Dedifferentiated amniotic fluid mesenchymal stem cell (primary cell): ENCODE measurements at regions not wholly inside any gene's neighbourhood (a gene's known extent, or its start where the extent isn't known, plus 50 kb on each side); places are given as distances from the start of the nearest gene placed in this dataset.
"Not testable (repeated sequence)": the region's sequence is repeated elsewhere in the genome, so short reads cannot be mapped to it uniquely, and the experiment has no call there.

ENCODE experiments used
- DNase-seq: peaks from one replicate; pipeline ENCODE4 v3.0.0-alpha.2; 2016; ENCODE audit errors: extremely low spot score

DNA sequence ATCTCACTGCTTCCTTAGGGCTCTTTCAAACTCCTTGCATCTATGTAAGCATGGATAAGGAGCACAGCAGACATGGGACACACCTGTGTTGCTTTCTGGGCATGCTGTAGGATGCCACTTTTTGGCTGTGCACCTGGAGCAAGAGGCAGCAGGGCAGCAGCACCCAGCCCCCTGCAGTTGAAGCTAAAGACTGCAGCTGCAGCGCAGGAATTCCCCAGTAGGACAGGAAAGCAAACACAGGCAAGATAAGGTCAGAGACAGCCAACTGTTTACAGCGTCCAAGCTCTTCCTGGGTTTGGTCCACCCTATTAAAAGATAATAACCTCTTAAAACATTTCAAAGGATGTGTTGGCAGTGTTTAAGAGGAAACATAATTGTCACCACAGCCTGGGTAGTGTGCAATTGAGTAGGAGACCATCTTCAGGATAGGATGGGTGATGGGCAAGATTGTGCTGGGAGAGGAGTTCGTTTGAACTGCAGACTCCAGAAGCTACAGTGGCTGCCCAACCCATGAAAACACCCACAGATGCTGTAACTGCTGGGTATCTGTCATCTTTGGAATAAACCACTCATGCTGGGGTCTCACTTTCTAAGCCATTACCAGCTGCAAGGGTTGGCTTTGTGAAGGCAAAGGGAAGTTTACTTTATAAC is 242.3 kb upstream of the PLGLB1 start:
- DNase-seq, result not testable (repeated sequence)

DNA sequence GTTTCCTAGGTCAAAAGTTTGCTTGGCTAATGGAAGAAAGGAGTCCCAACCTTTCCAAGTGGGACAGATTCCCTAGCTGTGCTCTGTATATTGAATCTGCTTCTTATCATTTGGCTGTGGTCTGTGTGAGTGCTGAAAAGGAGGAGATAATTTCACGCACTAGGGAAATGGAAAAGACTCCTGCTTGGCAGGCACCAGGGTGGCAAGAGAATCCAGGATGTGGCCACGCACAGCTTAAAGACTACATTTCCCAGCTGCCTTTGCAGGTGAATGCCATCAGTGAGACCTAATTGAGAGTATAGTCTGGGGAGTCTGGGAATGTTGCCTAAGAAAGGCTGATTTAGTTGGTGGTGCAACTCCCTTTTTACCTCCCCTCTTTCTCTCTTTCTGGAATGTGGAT is 253.5 kb upstream of the PLGLB1 start:
- not testable (repeated sequence) for DNase-seq

DNA sequence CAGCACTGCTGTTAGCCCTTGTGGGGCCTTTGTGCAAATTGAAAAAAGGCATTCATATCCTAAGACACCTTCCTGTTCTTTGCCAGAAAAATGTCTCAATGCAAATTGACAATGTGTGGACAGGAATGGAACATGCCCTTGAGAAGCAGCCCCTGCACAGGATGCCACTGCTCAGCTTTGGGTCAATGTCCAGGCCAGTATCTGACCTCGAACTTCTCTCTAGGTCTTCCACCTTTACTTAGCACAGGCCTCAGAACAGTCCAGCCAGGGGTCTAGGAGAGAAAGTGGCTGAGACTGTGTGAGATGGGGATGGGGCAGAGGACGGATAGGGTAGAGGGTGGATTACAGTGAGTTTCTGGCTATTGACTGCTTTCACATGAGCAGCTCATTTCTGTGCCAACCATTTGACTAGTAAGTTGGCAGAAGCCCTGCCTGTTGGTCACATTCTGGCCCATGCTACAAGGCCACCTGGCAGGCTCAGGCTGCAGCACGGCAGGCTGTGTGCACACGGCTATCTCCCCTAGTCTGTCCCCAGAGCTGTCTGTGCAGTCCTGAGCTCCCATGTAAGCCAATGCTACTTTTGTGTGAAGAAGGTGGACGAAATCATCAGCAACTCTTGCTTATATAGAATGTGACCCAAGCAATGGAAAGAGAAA is 254.5 kb upstream of the PLGLB1 start:
- not testable (repeated sequence) for DNase-seq

DNA sequence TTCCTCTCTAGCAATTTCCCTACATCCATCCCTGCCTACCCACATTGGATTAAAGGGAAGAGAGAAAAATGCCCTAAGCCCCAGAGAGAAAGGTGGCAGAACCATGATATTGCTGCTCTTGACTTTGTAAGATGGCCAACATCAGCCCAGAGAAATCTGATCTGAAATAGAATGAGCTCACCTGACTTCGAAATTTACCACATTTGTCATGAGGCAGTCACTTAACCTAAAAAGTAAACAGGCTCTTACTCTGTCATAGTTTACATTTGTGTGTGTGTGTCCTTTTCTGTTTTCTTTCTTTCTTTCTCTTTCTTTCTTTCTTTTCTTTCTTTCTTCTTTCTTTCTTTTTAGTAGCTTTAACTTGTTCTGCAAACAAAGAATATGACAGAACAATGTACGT is 255.0 kb upstream of the PLGLB1 start:
- DNase-seq, result not testable (repeated sequence)

DNA sequence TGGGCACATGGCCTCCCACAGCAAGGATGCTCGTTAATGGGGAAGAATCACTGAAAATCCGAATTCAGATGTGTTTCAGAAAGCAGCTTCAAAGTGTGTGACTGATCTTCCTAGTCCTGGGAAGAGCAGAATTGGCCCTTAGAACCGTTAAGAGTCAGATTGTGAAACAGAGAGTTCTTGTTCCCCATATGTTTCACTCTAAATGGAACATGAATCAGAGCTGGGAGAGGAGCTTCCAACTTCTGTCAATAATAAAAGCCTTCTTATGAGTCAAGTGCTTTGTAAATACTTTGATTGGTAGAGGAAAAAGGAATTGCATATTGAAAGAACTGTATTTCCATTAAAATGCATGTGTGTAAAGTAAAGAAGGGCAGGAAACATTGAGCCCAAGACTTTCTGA is 256.1 kb upstream of the PLGLB1 start:
- not testable (repeated sequence) for DNase-seq

DNA sequence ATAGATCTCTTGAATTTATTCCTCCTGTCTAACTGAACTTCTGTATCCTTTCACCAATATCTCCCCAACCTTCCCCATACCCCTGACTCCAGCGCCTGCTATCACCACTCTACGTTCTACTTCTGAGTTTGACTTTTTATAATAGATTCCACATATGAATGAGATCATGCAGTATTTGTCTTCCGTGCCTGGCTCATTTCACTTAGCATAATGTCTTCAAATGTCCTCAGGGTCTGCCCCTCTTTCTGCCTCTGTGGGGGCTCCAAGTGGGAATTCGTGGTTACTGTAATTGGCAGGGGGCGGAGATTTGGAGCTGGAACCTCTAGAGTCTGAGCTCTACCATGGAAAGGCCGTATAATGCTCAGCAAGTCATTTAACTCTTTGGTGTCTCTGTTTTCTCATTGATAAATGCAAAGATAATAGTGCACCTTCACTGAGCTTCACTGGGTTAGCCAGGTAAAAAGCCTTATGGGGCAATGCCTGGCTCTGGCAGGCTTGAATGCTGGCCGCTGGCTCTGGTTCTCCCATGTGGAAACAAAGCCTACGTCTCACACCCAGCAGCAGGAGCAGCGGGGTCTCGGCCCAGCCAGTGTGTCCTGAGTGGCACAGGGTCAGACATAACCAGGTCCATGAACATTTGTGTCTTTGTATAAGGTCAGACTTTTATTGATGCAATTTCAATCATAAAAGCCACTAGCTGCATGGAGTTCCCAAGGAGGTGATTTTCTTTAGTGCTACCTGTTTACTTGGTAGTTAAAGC is 259.1 kb upstream of the PLGLB1 start:
- not testable (repeated sequence) for DNase-seq

DNA sequence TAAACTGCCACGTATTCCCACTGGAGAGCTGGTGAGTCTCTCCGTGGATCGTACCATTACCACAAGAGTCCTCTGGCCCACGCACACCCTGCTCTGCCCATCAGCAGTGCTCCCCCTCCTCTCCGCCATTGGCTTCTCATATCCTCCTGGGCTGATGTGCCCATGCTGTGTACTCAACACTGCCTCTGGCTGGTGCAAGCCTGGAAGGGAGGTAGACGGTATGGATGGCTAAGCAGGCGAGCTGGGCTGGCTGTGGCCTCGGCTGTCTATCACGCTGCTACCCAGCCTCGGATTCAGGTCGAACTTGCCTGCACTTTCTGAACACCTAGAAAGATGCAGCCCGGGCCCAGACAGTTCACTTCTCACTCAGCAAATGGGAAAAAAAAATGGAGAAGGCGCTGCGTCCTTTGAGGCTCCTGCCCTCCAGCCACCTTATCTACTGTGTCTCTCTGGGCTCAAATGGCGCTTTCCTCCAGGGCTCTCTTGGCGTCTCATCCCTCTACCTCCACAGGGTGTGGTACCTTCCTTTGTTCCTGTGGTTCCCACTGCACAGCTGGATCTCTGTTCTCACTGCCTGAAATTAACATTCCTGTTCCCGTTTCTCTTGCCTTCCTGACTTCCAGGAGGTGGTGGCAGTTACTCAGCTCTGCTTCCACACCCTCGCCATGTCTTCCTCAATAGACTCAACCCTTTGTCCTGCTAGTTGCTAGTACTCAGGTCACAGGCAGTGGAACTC is 262.3 kb upstream of the PLGLB1 start:
- not testable (repeated sequence) for DNase-seq

DNA sequence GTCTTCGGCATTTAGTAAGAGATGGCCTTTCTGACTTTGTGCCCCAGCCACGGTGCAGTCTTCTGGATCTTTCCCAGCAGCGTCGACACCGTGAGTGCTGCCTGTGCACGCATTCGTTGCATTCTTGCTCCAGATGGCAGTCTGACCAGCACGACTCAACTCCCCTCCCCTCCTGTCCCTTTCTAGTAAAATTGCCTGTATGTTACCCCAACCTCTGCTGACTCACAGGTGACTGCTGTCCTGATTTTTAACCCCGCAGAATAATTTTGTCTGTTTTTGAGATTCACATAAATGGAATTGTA is 262.8 kb upstream of the PLGLB1 start:
- not testable (repeated sequence) for DNase-seq

DNA sequence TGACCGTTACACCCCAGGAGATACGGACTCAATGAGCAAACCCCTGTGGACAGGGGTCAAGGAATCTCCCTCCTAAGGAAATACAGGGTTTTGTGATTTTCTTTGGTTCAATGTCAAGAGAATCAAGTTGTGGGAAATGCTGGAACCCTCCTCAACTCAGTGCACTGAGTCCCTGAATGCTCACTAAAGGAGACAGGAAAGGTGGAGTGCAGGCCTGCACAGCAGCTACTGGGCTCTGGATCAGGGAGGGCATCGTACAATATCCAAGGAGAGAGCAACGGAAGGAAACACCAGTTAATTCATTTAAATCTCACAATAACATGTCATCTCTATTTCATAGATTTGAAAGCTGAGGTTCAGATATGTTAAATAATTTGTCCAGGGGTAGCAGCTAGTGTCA is 263.5 kb upstream of the PLGLB1 start:
- not testable (repeated sequence) for DNase-seq

DNA sequence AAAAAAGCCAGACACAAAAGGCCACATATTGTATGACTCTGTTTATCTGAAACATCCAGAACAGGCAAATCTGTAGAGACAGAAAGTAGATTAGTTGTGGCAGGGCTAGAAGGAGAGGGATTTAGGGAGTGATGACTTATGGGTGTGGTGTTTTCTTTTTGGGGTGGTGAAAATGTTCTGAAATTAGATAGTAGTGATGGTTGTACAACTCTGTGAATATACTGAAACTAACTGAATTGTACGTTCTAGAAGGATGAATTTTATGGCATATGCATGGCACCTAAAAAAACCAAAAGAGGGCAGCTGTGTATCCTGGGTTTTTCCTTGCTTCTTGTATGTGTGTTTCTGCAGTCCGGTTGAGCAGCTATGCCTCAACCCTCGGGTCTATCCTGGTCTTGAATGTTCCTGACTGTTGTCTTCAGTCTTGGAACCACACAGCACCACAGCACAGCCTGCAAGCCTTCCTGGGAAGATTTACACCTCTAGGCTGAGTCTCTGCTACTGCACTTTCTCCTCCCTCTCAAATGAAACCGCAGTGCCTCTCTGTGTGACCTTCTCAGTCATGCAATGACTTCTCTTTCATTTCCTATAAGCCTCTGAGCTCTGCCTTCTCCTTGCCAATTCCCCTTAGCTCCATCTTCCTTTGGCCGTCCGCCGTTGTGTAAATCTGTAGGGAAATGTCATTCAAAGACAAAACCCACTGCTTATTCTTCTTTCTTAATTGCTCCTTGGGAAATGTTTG is 269.1 kb upstream of the PLGLB1 start:
- DNase-seq, result not testable (repeated sequence)

DNA sequence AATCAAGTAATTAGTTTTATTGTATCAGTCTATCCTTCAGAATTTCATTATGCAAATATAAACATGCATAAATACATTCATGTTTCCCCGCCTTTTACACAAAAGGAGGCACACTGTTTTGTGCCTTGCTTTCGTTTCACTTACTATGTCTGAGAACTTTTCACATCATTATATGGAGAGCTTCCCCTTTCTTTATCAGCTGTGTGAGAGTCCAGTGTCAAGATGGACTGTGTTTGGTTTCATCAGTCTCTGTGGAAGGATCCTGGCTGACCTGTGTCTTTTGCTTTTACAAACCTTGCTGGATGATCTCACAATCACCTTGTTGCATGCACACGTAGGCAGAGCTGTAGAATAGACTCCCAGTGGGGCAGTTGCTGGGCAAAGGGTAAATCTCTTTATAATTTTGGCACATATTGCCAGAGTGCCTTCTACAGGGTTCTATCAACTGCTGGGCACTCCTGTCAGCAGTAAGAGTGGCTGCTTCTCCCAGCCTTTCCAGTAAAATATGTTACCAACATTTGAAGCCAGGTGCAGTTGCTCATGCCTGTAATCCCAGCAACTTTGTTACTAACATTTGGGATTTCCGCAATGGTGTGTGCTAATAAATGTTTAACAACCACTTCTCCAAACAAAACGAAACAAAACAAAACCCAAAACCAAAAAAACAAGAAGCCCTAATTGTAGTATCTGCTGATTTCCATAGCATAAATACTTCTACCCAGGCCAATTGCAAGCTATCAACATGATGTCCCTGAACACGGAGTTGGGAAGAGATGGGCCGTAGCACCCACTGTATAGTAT is 270.0 kb upstream of the PLGLB1 start:
- peak; percentile 13 for DNase-seq

DNA sequence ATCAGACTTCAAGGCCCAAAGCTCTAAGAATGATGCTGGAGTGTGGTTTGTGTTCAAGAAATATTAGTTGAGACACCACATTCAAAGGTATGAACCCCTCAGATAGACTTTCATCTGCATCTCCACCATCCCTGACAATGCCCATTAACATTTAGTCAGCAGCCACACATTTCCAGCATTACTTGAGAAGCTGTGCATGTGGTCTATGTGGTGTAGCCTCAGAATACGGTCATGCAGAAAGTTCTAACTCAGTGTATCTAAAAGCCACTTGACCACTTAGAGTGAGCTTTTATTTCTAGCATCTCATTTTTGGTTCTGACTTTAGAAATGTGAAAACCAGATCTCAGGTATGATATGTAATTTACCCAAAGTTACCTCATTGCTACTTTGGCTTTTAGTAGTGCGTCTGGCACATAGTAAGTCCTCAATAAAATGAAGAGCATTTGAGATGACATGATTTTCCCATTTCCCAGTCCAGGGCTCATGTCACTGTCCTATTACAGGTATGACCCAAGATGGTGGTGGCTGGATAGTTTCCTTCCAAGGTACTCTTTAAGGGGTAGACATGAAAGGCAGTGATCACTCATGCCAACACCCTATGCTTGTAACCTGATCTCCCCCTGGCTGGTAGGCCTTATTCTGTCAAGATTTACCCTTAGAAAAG is 272.4 kb upstream of the PLGLB1 start:
- DNase-seq, result not testable (repeated sequence)

DNA sequence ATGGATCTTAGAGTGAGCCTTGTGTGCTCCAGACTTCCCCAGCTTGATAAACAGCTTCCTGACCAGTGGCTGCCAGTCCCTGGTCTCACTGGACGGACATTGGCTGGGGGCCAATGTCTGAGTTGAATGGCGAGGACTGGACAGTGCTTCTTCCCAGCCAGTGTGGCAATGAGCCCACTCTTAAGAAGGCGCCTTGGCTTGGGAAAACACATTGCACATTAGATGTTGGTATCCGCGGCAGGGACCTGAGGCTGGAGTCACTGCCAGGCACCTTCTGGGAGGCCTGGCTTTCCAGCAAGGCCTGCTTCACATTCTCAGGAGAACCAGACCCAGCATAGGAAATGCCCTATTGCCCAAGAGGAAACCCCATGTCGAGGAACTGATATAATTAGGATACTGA is 273.5 kb upstream of the PLGLB1 start:
- not testable (repeated sequence) for DNase-seq

DNA sequence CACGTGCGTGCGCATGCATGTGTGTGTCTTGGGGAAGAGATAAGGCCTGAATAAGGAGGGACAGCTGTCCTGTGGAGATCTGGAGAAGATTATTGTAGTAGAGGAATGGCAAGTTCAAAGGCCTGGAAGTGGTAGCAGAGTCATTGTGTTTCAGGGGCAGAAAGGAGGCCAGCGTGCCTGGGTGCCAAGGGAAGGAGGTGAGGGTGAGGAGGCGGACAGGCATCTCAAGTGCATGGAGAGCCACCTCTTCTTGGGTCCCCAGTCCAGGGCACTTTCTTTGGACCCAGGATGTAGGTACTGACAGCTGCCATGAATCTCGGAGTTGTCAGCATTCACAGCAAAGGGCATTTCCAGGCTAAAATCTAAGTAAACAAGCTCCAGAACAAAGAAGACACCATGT is 279.7 kb upstream of the PLGLB1 start:
- DNase-seq, result not testable (repeated sequence)

DNA sequence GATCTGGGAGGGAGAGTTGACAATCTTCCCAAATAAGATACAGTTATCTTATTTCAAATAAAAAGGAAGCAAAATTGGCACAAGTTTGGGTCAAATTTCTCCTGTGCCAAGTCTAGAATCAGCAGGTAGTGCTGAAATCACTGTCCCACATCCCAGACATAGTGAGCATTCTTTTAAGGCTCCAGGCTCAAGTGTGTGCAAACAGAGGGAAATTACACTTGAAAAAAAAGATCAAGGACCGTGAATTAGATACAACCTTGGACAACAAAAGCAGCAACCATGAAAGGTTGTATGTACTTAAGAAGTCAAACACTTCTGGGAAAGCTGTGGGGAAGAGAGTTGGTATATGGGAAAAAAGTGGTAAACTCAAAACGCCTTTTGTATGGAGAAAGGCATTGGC is 280.2 kb upstream of the PLGLB1 start:
- DNase-seq, result not testable (repeated sequence)

DNA sequence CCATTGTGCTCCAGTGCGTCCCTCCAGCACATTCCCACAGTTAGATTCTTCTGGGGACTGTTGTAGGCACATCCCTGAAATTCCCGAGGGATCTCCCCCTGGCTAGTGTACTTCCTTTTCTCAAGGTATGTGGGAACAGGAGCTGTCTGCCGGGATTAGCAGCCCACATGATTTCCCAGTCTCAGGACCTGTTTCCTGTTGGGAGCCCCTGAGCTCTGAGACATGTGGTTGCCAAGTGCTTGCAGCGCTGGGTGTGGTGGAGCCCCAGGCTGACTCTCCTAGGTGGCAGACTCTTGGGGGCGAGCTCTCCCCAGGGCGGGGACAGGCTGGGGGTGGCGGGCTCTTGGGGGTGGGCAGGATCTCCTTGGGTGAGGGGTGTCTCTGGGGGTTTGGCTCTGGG is 287.0 kb upstream of the PLGLB1 start:
- DNase-seq, result not testable (repeated sequence)

DNA sequence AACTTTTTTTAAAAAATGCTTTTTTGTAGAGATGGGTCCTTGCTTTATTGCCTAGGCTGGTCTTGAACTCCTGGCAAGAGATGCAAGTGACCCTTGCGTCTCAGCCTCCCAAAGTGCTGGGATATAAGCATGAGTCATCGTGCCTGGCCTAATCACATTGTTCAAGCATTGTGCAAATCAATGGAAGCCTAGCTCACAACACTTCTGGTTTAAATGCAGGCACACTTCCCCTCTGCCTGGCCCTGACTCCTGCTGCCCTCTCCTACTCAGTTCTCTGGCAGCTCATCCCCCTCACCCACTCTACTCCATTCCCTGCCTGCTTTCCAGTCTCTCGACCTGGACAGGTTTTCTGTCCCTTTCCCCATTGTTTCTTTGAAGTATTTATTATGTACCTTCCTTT is 288.1 kb upstream of the PLGLB1 start:
- DNase-seq, result not testable (repeated sequence)

DNA sequence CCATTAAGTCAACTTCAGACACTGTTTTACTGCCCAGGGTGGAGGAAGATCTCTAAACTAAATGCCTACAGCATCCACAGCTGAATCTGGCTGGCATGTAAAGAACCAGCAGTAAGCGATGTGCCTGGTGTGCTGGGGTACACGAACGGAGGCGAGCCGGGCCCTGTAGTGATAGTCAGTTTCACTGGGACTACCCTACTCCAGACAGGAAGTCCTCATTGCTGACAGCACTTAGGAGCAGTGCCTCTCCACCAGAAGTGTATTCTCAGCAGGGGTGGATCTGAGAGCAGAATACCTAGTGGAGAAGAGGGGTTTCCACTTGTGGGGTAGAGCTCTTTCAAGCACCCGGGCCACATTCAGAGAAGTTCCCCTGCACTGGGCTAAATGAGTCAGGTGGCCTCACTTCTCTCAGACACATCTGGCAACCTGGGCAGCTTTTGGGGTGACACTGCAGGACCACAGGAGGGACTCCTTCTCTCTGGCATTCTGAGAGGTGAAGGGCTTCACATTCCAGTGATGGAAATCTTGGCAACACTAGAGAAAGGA is 290.3 kb upstream of the PLGLB1 start:
- DNase-seq, result not testable (repeated sequence)

DNA sequence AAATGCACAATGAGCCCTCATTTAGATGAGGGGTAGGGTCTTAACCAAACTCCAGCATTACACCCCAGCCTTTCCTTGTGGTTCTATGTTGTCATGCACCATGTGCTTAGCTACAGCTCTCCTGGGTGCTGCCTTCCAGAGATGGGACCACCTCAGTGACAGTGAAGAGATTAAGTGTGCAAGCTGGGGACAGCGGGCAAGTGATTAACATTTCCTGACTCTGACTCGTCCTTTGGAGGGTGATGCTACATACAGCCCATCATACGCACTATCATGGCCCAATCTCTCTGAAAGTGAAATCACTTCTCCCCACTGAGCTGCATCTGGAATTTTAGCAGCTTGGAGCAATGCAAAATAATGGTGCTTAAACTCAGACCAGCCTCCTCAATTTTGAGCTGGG is 293.0 kb upstream of the PLGLB1 start:
- DNase-seq, result not testable (repeated sequence)
